ENCODE measurements at regions not wholly inside any gene's neighbourhood (a gene's known extent, or its start where the extent isn't known, plus 50 kb on each side); places are given as distances from the start of the nearest gene placed in this dataset.
A peak's percentile ranks its signal among the peaks of the same experiment; 100 is the strongest.
"Not testable (repeated sequence)": the region's sequence is repeated elsewhere in the genome, so short reads cannot be mapped to it uniquely, and the experiment has no call there.

DNA sequence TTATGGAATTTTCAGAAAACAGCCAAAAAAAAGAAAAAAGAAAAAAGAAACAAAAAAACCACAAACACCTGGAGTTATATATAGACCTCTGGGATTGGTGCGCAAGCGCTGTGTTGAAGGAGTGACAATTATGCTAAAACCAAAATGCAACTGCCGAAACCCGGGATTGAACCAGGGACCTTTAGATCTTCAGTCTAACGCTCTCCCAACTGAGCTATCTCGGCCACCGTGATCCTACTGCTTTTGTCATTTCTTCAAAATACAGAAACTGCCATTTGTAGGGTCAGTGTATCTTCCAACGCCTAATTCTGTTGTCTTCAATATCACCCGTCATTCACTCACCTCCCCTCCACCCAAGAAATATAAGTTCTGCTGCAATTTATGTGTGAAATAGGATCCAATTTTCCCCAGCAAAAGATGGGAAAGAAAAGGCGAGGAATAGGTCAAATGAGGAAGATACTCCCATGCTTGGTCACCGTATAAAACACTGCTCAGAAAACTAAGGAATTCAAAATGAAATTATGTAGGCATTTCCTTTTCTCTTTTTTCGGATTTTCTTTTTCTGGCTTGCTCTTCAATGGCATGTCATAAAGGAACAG is 116.0 kb downstream of the TRIM27 start:
- no peak for DNase-seq

DNA sequence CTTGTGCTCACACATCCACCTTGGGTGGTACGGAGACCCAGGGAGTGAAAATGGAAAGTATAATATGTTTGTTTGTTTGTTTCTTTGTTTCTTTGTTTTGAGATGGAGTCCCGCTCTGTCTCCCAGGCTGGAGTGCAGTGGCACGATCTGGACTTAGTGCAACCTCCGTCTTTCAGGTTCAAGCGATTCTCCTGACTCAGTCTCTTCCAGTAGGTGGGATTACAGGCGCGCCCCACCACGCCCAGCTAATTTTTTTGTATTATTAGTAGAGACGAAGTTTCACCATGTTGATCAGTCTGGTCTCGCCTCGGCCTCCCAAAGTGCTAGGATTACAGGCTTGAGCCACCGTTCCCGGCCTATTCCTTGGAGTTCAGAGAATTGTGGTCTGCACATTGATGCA is 115.4 kb downstream of the TRIM27 start:
- no peak for DNase-seq

DNA sequence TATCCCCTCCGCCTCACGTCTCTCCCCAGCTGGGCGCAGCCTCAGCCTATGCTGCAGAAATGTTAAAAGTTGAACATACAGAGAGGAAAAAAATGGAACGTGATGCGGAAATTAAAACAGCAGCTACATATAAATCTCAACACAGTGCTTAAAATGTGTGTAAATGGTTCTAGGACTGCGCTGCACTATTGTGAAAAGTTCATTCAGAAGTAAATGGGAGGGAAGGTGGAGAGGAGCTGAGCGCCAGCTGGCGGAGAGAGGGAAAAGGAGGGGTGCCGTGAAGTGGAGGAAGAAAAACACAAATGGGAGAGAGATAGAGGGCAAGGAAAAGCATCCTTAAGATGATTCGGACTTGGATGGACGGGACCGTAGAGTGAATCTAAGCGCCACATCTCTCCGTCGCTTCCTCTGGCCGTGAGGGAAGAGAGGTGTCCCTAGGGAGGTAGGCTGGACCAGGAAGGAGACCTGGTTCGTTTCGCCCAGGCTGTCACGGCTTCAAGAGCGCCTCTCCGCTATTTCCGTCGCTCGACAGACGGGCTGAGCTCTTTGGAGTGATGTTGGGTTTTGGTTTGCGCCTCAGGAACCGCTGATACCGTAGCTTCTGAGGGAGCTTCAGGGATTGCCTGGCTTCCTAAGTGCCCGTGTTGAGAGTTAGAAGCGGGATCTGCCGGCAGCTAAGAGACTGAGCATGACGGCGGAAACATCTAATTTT is 113.7 kb downstream of the TRIM27 start:
- DNase-seq, result no peak

DNA sequence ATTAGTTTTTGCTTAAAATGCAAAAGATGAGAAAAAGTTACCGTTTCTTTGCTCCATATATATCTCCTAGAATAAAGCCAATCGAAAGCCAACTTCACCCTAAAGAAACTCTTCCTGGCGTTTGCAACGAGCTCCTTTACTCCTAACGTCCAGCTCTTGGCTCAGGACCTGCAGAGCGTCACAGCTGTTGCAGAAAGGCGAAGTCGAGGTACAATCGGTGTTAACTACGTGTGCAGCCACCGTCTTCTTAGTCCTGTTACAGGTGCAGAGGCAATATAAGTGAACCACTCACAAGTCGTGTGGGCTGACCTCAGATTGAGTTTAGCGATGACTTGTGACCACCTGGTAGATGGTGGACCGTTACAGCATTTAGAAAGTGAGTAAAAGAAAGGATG is 113.1 kb downstream of the TRIM27 start:
- DNase-seq, result no peak

DNA sequence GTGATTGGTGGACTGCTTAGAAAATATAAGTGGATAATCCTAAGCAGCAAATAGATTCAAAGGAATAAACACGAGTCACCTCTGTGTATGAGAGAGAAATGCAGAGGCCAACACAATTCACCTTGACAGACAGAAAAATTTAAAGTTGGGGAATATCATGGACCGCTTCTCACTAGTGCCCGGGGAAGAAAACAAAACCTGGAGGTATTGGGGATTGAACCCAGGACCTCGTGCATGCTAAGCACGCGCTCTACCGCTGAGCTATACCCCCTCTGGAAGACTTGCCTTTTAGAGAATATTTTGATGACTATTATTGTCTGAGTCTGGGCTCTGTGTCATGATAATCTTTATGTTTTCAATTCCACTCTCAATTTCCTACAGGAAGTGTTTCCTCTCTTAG is 111.9 kb downstream of the TRIM27 start:
- no peak for DNase-seq

DNA sequence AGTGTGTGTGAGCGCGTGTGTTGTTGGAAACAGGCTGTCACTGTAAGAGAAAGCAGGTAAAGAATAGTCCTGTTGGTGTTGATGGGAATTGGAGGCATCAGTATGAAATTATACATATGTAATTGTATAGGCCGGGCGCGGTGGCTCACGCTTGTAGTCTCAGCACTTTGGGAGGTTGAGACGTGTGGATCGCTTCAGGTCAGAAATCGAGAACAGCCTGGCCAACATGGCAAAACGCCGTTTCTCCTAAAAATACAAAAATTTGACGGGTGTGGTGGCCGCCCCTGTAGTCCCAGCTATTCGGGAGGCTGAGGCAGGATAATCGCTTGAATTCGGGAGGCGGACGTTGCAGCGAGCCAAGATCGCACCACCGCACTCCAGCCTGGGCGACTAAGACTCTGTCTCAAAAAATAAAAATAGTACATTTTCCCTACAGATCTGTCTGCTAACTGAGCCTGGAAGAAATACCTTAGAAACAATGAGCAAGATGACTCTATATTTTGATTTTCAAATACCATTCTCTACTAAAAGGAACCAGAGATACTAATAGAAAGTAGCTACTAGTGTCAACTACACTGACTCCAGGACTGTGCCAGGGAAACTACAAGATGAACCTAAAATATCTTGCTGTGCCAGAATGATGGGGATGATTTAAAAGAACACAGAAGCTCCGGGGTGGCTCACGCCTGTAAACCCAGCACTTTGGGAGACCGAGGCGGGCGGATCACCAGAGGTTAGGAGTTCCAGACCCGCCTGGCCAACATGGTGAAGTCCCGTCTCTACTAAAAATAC is 110.8 kb downstream of the TRIM27 start:
- no peak for DNase-seq

DNA sequence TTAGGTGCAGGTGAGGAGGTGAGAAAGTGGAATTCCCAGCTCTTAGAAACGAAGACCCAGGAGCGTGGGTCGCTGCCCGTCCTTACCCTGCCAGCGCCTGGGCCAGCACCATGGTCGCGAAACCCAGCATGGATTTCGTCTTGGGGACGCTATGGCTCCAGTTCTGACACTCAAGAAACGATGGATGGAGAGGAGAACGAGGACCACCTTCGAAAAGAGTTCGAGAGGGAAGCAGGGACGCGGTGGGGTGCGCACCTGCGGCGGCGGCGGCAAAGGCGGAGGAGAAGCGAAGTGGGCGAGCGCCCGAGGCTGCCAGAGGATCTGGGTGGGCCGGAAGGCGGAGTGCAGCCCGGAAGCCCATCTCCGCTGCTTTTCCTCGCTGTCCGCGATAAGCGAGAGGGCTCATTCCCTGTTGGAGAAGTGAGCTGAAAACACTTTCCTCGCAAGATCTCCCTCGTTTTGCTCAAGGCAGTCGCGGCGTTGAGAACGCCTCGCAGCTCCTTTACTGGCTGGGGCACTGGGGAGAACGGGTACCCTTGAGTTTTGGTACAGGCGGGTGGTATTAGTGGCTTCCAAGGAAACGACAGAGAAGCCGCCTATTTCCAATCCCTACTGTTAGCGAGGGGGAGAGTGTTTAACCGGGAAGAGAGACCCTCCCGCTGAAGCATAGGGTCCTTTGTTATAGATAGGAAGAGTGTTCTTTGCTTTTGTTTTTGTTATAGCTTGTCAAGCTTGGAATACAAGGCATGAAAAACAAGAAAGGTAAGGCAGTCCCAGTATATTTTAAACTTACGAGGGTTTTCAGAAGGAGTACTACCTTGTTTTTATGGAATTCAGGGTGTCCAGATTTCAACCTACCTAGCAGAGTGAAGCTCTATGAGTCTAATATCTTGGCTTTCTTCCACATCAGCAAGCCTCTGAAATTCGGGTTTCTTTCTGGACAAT is 109.5 kb downstream of the TRIM27 start:
- DNase-seq, result no peak

DNA sequence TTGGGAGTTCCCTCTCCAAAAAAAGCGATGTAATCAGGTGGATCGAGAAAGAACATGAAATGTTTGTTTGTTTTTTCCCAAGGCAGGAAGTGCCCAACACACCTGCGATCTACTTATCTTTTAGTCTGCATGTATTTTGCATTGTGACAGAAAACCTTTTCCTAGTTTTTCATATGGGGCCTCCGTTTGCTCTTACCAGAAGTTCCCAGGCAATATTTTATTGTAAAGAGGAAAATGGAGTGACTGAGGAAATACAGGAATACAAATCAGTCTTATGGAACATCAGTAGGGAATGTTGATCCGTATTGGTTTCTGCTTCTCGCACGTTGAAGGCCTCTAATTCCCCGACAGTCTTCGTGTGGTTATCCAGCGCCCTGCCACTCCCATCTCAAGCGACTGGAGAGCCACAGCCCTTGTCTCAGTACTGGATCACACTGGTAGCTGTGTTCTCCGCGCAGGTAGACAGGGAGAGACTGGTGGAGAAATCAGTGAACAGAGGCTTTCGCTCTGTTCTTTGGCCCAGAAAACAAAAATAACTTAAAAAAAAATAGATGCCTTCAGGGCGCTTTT is 107.4 kb downstream of the TRIM27 start:
- DNase-seq, result no peak

DNA sequence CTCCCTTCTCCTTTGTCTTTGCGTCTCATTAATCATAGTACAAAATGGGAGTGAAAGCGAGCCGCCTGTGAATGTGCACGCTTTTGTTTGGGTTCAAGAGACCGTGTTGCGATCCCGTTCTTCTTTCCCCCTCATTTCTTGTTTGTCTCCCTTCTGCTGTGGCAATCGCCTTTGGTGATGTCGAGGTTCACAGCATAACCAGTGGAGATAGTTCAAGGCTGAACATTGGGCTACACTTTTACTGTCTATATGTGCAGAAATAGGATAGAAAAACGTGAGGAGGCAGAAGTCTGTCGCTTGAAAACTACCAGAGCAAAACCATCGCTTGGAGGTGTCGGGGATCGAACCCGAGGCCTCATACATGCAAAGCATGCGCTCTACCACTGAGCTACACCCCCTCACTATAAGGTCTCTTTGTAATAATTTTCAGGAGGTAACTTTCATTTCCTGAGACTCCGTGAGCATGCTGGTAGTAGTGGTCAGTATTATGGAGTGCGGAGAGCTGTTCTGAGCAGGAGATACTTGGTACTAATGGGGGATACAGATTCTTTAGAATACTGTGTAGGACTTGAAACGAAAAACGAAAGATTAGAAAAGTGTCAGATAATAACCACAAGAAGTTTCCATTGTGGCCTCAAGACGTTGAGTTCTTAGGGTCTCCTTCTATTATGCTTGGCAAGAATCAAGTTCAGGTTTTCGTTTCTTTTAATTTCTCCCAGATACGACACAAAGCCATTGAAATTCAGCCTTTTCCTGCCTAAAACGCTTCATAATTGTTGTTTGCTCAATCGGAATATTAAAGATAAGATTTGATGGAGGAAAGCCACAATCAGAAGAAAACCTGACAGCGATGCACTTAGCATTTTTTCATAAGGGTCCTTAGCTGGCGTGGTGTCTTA is 106.6 kb downstream of the TRIM27 start:
- DNase-seq, result no peak

DNA sequence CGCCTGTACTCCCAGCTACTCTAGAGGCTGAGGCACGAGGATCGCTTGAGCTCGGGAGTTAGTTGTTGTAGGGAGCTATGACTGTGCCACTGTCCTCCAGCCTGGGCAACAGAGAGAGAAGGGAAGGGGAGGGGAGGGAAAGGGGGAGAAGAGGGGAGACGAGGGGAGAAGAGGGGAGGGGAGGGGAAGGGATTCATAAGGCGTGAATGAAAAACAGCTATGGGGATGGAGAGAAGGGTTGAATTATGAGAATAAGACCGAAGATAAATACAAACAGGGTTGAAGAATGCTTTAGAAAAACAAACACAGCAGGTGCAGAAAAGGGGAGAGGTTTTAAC is 106.0 kb downstream of the TRIM27 start:
- DNase-seq, result no peak

DNA sequence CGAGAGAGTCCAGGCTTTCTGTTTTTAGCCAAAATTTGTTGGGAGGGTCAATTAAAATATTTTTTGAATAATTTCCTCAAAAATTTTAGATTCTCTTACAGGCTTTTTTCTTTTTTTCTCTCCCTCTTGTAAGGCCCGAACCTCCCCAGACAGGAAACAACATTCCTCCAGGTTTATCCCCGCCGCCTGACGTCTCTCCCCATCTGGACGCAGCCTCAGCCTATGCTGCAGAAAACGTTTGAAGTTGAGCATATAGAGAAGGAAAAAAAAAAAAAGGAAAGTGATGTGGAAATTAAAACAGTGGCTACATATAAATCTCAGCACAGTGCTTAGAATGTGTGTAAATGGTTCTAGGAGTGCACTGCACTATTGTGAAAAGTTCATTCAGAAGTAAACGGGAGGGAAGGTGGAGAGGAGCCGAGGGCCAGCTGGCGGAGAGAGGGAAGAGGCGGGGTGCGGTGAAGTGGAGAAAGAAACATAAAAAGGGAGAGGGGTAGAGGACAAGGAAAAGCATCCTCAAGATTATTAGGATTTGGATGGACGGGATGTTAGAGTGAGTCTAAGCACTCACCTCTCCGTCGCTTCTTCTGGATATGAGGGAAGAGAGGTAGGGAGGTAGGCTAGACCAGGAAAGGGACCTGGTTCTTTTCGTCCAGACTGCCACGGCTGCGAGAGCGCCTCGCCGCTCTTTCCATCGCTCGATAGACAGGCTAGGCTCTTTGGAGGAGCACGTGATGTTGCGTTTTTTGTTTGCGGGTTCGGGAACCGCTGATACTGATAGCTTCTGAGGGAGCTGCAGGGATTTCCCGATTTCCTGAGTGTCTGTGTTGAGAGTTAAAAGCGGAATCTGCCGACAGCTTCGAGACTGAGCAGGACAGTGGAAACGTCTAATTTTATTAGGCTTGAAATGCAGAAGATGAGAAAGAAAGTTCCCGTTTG is 98.7 kb downstream of the TRIM27 start:
- DNase-seq, result no peak

DNA sequence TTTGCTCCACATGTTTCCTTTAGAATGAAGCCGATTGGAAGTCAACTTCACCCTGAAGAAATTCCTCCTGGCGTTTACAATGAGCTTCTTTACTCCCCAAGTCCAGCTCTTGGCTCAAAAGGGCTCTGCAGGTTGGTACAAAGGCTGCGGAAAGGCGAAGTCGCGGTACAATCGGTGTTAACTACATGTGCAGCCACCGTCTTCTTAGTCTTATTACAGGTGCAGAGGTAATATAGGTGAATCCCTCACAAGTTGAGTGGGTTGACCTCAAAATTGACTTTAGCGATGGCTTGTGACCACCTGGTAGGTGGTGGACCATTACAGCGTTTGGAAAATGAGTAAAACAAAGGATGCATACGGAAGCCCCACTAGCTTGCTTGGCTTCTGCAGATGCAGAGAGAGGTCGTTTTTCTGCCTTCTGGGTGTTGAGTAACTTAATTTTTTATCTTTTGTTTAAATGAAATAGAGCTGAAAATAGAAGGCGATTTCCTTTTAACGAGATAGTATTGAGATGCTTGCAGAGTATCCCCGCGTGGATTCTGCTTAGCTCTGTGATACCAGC is 98.0 kb downstream of the TRIM27 start:
- no peak for DNase-seq

DNA sequence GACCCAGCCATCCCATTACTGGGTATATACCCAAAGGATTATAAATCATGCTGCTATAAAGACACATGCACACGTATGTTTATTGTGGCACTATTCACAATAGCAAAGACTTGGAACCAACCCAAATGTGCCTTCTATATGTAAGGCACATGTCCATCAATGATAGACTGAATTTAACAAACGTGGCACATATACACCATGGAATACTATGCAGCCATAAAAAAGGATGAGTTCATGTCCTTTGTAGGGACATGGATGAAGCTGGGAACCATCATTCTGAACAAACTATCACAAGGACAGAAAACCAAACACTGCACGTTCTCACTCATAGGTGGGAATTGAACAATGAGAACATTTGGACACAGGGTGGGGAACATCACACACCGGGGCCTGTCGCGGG is 92.1 kb downstream of the TRIM27 start:
- DNase-seq, result not testable (repeated sequence)

DNA sequence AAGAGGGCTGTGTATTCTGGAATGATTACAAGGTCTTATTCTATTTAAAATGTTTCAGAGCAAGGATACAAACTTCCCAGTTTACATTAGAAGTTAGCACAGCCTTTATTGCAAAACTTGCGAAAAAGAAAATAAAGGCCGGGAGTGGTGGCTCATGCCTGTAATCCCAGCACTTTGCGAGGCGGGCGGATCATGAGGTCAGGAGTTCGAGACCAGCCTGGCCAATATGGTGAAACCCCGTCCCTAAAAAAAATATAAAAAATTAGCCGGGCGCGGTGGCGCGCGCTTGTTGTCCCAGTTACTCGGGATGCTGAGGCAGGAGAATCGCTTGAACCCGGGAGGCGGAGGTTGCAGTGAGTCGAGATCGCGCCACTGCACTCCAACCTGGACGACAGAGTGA is 87.1 kb downstream of the TRIM27 start:
- not testable (repeated sequence) for DNase-seq

DNA sequence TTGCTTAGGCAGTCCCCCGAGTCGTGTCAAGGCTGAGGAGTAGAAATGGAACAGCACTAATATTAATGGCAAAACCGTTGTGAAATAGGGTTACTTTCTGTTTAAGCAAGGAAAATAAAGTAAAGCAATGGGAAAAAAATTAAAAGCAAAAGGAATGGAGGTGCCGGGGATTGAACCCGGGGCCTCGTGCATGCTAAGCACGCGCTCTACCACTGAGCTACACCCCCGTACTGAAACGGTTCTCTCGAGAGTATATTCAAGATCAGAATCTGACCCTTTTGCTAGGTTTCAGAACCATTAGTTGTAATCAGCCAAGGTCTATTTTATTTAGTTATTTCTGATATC is 85.5 kb downstream of the TRIM27 start:
- DNase-seq, result peak; percentile 76 to 89

DNA sequence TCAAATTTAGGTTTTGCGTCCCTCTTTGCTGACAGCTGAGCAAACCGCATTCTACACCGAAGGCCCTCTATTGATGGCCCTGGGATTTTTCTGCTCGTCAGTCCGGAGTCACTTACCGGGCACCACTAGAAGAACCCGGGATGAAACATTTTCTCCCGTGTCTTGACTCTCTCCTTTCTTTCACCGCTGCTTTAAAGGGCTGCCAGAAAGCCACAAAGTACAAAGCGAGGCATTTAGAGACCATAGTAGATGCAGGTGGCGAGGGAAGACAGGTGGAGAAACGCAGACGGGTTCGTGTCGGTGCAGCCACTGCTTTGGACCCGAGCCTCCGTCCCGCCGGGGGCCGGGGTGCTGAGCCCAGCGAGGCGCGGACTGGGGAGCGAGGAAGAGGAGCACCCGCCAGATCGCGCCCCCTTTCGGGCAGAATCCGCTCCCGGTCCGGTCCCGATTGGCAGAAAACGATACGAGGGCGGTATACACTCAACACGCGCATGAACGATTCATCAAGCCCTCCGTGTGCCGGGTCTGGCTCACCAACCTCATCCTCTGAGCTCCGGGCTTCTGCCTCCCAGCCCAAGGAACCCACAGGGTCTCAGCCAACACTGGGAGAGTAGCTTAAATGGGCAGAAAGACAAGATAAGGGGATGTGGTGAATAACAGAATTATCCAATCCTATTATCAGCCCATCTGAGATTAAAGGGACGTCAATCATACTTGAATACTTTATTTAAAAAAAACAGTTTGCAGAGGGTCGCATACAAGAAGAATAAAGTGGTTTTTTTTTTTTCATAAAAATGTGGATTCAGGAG is 84.9 kb downstream of the TRIM27 start:
- peak; percentile 80 to 82 for DNase-seq

DNA sequence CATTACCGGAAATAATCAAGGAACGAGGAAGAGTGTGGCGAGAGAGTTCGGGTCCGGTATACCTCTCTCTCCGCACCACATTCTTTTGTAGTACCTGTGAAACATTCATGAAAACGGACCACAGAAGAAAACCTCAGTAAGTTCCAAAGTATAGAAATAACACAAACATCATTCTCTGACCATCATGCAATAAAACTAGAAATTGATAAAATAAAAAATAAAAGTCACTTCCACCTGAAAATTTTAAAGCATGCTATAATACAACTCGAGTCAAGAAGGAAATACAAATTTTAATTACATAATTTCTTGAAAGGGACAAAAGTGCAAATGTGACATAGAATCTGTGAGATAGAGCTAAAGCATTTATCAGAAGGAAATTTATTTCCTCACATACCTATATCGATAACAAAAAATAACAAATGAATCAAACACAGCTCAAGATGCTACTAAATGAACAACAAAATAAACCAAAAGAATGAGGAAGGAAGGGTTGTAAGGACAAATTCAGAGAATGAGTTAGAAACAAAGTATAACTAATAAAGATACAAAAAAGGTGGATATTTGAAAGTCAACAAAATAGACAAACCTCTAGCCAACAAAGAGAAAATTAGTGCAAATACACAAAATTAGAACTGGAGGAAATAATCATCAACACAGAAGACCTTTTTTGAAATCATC is 84.2 kb downstream of the TRIM27 start:
- DNase-seq, result no peak

DNA sequence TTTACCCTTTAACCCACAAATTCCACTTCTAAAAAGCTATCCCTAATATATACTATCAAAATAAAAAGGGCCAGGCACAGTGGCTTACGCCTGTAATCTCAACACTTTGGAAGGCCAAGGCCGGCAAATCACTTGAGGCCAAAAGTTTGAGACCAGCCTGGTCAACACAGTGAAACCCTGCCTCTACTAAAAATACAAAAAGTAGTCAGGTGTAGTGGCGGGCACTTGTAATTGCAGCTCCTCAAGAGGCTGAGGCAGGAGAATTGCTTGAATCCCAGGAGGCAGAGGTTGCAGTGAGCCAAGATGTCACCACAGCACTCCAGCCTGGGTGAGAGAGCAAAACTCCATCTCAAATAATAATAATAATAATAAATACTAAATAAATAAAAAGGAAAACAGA is 82.5 kb downstream of the TRIM27 start:
- DNase-seq, result no peak

DNA sequence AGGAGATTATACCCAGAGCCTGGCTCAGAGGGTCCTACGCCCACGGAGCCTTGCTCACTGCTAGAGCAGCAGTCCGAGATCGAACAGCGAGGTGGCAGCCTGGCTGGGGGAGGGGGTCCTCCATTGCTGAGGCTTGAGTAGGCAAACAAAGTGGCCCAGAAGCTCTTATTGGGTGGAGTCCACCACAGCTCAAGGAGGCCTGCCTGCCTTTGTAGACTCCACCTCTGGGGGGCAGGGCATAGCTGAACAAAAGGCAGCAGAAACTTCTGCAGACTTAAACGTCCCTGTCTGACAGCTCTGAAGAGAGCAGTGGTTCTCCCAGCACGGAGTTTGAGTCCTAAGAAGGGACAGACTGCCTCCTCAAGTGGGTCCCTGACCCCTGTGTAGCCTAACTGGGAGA is 75.0 kb downstream of the TRIM27 start:
- peak; percentile 59 to 66 for DNase-seq

Measured in CD4-positive, alpha-beta T cell treated with Interleukin-1 beta for 1 hour (primary cell).